GM12873 (cell line): ENCODE measurements at regions not wholly inside any gene's neighbourhood (a gene's known extent, or its start where the extent isn't known, plus 50 kb on each side); places are given as distances from the start of the nearest gene placed in this dataset.

Experiments used
- CTCF ChIP-seq: IDR thresholded peaks from 2 replicates; pipeline ENCODE4 v1.5.1; 2012; ENCODE audit warnings: low read depth, mild to moderate bottlenecking, moderate library complexity, low read length, control low read depth; ENCODE audit not compliant: insufficient read depth; ENCODE audit errors: missing control alignments

- no peak for TF ChIP-seq CTCF
These were observed 130.7 kb upstream of the ARID1B start for GRCh38 chr6:156646496-156646895.

- no peak for TF ChIP-seq CTCF
These were observed 132.1 kb upstream of the ARID1B start for GRCh38 chr6:156645097-156645496.

- no peak for TF ChIP-seq CTCF
These were observed 138.0 kb upstream of the ARID1B start for GRCh38 chr6:156639009-156639721.

- TF ChIP-seq CTCF = no peak
These were observed 138.6 kb upstream of the ARID1B start for GRCh38 chr6:156638581-156638980.

- TF ChIP-seq CTCF = no peak
These were observed 142.2 kb upstream of the ARID1B start for GRCh38 chr6:156634951-156635371.

GRCh38 chr6:156634048-156634447 is 143.1 kb upstream of the ARID1B start:
- TF ChIP-seq CTCF = no peak

GRCh38 chr6:156633291-156633690 is 143.9 kb upstream of the ARID1B start:
- no peak for TF ChIP-seq CTCF
